T-helper 1 cell treated with Interleukin-12 subunit alpha and Interleukin-12 subunit beta and Interleukin-4 antibody, amounts not matched to agents 30 ng/mL and 1 ng/mL, for 36 hours (primary cell): ENCODE measurements at regions not wholly inside any gene's neighbourhood (a gene's known extent, or its start where the extent isn't known, plus 50 kb on each side); places are given as distances from the start of the nearest gene placed in this dataset.

Experiments
- intact Hi-C: fragments of 100-400 bp; cut with micrococcal nuclease; formaldehyde crosslinking; loops from one replicate; pipeline ENCODE4 v1.15.1; 2024

DNA sequence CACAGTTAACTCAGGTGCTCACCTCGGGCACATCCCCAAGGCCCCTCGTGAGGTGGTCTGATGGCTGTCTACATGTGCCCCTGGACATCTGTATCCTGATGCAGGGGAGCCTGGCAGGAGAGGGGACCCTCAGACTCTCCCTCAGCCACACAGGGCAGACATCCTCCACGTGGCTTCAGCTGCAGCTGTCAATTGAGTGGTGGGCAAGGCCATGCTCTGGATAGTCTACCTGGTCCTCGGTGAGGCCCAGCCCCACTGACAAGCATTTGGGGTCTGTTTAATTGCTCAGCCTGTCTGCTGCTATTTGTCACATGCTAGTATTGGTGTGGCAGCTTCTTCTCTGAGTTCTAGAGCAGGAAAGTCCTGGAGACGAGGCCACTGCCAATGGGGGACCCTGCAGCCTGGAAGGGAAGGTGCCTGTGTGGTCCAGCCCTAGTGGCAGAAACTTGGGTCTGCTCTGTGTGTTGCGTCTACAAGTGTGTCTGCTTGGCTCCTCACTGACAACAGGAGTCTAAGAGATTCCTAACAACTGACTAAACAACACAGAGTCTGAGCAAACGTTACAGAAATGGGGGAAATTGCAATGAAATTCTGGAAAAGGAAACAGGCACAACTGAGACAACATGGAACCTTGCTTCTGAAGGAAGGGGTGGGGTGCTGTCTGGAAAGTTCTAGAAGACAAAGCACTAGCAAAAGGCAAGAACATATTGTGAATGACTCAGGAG lies 59.3 kb upstream of the IGFBP3 start:
- intact Hi-C loops = no loop called here

GRCh38 chr7:45979275-45980180 lies 58.5 kb upstream of the IGFBP3 start:
- intact Hi-C loops = no loop called here

DNA sequence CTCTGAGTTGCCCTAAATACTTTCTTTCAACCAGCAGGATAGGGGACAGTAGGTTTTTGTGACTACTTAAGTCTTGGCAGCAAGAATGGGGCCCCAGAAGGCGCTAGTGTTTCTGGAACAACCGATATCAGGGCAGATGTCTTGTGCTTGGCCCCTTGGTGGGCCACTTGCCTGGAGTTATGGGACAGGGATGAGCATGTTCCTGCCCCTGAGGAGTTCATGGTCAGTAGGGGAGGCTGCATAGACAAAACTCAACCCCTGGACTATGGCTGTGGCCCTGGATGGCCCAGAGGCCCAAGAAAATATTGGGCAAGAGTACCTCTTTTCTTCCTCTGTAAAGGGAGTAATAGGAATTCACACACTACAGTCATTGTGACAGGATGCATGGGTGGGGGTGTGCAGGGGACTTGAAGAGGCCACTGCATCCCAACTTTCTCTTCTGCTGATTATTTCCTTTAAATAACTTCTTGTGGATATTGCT lies 57.7 kb upstream of the IGFBP3 start:
- intact Hi-C loops = no loop called here

DNA sequence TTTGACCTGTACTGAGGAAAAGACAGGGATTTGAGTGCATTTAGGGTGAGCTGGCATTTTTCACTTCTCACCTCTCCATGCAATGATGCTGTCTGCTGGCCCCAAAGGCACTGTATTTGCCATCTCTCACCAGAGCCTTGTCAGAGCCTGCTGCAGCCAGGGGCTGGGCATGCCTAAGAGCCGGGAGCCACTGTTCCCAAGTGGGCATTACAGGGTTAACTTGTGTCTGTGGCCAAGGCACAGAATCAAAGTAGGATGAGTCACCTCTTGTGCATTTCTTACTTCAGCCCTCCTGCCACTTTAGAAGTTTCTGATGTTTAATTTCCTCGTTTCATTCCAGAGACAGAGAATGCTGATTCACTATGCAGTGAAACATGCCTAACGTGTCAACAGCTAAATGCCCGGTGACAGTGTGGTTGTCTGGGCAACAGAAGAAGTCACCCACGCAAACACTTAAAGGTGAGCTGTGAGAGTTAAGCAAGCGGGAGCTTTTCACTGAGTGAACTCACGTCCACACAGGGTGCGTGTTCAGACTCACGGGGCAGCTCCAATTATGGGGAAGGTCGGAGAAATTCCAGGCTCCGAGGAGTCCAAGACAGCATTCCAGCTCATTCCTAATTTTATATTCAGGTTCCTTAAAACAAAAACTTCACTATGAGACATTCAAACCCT lies 57.1 kb upstream of the IGFBP3 start:
- intact Hi-C loops = no loop called here

DNA sequence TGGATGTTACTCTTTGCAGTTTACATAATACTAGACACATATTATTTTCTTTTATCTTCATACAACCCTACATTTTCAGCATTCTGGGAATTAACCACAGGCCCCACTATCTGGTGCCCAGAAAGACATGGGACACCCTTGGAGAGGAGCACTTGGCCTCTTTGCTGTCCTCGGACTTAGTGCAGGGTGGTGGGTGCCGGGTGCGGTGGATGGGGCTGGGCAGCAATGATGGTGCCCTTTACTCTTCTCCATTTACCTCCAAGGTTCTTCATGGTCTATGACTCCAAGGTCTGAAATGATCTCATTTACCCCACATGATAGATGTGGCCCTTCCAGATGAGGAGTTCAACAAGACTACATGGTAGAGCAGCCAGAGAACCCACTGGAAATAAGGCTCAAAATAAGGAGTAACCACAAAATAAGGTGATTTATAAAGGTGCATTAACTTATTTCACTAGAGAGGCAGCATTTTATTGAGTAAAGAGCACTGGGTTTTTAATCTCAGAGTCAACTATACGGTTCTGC lies 56.2 kb upstream of the IGFBP3 start:
- intact Hi-C loops = no loop called here

DNA sequence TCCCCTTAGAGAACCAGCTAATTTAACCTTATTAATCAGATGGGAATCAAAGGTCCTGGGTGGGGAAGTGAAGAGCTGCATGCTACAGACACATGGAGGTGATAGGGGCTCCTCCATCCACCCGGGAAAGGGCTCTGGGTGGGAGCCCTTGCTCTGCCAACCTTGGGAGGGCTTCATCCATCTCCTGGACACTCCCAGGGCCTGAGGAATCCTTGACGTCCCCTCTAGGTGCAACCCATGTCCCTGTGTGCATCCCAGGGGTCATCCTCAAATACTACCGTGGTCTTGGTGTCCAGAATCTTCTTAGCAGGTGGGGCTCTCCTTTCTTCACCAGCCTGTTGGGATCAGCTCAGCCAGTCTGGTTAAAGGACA lies 55.4 kb upstream of the IGFBP3 start:
- intact Hi-C loops = no loop called here

DNA sequence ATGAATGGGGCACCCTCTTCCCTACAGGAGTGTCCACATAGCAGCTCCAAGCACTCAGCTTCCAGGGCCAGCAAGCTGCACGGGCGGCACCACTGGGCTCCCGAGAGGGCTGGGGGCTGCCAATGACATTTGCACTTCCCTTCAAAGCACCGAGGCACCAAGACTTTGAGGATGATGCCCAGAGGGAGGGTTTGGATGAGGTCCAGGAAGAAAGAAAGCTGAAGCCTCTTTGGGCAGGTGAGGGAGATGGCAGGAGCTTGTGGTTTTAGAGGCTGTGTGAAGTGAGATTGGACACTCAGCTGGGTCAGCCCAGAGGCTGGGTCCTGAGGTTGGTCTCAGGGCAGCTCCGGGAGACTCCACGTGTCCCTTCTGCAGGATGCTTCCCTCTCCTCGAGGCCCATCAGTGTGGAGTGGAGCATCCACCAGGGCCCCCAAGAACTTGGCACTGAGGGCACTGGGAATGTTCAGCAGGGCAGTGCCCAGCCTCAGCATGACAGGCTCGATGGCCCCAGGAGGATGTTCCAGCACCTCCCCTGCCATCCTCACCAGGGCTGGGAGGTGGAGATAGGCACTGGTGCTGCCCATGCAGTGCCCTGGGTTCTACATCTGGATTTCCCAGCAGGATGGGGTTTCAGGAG lies 54.9 kb upstream of the IGFBP3 start:
- intact Hi-C loops = no loop called here

GRCh38 chr7:45975367-45975766 lies 54.3 kb upstream of the IGFBP3 start:
- intact Hi-C loops = no loop called here

GRCh38 chr7:45974540-45975360 lies 53.7 kb upstream of the IGFBP3 start:
- intact Hi-C loops = no loop called here

- intact Hi-C loops = no loop called here
These were observed 52.9 kb upstream of the IGFBP3 start for GRCh38 chr7:45973725-45974532.

- intact Hi-C loops = no loop called here
These were observed 51.7 kb upstream of the IGFBP3 start for GRCh38 chr7:45972629-45973312.

GRCh38 chr7:45971661-45972175 lies 50.6 kb upstream of the IGFBP3 start:
- intact Hi-C loops = no loop called here

- intact Hi-C loops = no loop called here
These were observed 50.1 kb upstream of the IGFBP3 start for GRCh38 chr7:45971171-45971570.
